ENCODE measurements at regions not wholly inside any gene's neighbourhood (a gene's known extent, or its start where the extent isn't known, plus 50 kb on each side); places are given as distances from the start of the nearest gene placed in this dataset.

DNA sequence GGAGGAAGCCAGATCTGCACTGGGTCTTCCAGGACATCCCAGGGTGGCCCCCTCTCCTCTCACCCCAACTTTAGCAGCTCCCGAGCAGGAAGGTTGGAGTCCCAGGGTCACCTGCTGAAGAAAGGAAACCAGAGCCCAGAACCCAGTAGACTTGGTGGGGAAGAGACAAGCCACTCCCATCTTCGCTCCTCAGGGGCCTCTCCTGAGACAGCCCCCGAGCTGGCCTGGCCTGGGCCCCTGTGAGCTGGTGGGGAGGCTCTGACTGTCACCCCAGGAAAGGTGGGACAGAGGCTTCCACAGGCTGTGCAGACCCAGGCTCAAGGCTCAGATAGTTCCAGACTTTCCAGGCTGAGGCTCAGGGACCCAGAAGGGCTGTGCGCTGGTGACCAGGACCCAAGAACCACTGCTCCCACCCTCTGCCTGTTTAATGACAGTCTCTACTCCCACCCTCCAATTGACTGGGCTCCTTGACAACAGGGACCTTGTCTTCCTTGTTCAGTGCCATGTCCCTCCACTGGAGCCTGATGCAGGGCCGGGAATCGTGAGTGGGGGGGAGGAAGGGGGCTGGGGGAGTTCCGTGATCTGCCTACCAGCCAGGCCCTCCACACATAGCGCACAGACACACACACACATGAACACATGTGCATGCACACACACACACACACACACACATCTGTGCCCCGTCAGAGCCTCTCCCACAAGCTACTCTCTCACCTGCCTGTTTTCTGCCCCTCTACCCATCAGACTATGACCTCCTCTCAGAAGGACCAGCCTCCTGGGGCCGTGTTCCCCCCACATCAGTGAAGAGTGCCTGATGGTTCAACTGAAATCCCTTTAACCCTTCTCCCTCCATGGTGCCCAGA, 401.2 kb downstream of the MATN1 start:
- TF ChIP-seq, protein P1, sequence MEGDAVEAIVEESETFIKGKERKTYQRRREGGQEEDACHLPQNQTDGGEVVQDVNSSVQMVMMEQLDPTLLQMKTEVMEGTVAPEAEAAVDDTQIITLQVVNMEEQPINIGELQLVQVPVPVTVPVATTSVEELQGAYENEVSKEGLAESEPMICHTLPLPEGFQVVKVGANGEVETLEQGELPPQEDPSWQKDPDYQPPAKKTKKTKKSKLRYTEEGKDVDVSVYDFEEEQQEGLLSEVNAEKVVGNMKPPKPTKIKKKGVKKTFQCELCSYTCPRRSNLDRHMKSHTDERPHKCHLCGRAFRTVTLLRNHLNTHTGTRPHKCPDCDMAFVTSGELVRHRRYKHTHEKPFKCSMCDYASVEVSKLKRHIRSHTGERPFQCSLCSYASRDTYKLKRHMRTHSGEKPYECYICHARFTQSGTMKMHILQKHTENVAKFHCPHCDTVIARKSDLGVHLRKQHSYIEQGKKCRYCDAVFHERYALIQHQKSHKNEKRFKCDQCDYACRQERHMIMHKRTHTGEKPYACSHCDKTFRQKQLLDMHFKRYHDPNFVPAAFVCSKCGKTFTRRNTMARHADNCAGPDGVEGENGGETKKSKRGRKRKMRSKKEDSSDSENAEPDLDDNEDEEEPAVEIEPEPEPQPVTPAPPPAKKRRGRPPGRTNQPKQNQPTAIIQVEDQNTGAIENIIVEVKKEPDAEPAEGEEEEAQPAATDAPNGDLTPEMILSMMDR (IDR thresholded peaks at IDR 0.05) = no peak
- no peak for TF ChIP-seq POLR2A (IDR thresholded peaks at IDR 0.05)
- no peak for TF ChIP-seq EP300 (IDR thresholded peaks at IDR 0.05)

Data from ovary (tissue), 3 donors.